ENCODE measurements at regions not wholly inside any gene's neighbourhood (a gene's known extent, or its start where the extent isn't known, plus 50 kb on each side); places are given as distances from the start of the nearest gene placed in this dataset.

GRCh38 chr14:35222872-35223466 lies 69.2 kb upstream of the PSMA6 start:
- TF ChIP-seq EZH2 (IDR thresholded peaks at IDR 0.05; ENCODE audit: low read depth): no peak
- TF ChIP-seq, protein P1, sequence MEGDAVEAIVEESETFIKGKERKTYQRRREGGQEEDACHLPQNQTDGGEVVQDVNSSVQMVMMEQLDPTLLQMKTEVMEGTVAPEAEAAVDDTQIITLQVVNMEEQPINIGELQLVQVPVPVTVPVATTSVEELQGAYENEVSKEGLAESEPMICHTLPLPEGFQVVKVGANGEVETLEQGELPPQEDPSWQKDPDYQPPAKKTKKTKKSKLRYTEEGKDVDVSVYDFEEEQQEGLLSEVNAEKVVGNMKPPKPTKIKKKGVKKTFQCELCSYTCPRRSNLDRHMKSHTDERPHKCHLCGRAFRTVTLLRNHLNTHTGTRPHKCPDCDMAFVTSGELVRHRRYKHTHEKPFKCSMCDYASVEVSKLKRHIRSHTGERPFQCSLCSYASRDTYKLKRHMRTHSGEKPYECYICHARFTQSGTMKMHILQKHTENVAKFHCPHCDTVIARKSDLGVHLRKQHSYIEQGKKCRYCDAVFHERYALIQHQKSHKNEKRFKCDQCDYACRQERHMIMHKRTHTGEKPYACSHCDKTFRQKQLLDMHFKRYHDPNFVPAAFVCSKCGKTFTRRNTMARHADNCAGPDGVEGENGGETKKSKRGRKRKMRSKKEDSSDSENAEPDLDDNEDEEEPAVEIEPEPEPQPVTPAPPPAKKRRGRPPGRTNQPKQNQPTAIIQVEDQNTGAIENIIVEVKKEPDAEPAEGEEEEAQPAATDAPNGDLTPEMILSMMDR (conservative IDR thresholded peaks at IDR 0.05): no peak

Data from PC-9 (cell line).